B cell (primary cell): ENCODE measurements at regions not wholly inside any gene's neighbourhood (a gene's known extent, or its start where the extent isn't known, plus 50 kb on each side); places are given as distances from the start of the nearest gene placed in this dataset.

Experiments used
- ATAC-seq: fragments of 200-7000 bp; cut with Tn5 transposase; one replicate; pipeline ENCODE4 v1.10.0; 2021; ENCODE audit warnings: low read depth, mild to moderate bottlenecking, moderate number of reproducible peaks, moderate library complexity
- CTCF ChIA-PET: fragments of 350-600 bp; sonication (Branson Sonifier 250); formaldehyde crosslinking; loops from one replicate; lab custom pipeline; 2021; ENCODE audit warnings: antibody characterized with exemption, inconsistent platforms; lab: Charles Lee
- POLR2A ChIA-PET: fragments of 350-600 bp; sonication (Branson Sonifier 250); formaldehyde crosslinking; loops from one replicate; lab custom pipeline; 2021; ENCODE audit warnings: antibody characterized with exemption; lab: Charles Lee
- DNase-seq: peaks from one replicate; pipeline ENCODE4 v3.0.0; 2013
- H2AFZ ChIP-seq: 2 replicates; pipeline ENCODE4 v1.6.1; 2012; ENCODE audit warnings: mild to moderate bottlenecking, low read depth, low read length; ENCODE audit not compliant: insufficient read depth, poor library complexity, severe bottlenecking
- H3K27ac ChIP-seq, 2 donors: 1 replicate in 1 of 2; 2 replicates in 1 of 2; pipeline ENCODE4 v1.5.1; 2012 to 2013; ENCODE audit warnings: low read length in 2 of 2, mild to moderate bottlenecking in 2 of 2, moderate library complexity in 1 of 2
- H3K27me3 ChIP-seq, 4 experiments: fragments of 200-600 bp in 1 of 4; sonication (generic) in 1 of 4; replicated peaks in 1 of 4; 1 replicate in 2 of 4; 2 replicates in 2 of 4; pipeline versions ENCODE4 v1.6.1 to v1.7.0; 2013 to 2016; ENCODE audit warnings: low read length in 3 of 4, mild to moderate bottlenecking in 2 of 4, mixed read lengths in 1 of 4, moderate library complexity in 1 of 4; ENCODE audit not compliant: insufficient read depth in 4 of 4, control insufficient read depth in 3 of 4; ENCODE audit errors: control extremely low read depth in 1 of 4
- H3K36me3 ChIP-seq, 2 experiments: replicated peaks in 1 of 2; 1 replicate in 1 of 2; 2 replicates in 1 of 2; pipeline versions ENCODE4 v1.6.1 to v1.7.1; 2013; ENCODE audit warnings: low read length in 1 of 2; ENCODE audit not compliant: insufficient read depth in 2 of 2, control insufficient read depth in 1 of 2; ENCODE audit errors: control extremely low read depth in 1 of 2, extremely low read depth in 1 of 2
- H3K4me1 ChIP-seq, 2 donors: fragments of 200-600 bp in 1 of 2; sonication (generic) in 1 of 2; 1 replicate in 1 of 2; 2 replicates in 1 of 2; pipeline versions ENCODE4 v1.5.1 to v1.6.1; 2013 to 2017; ENCODE audit warnings: low read length in 2 of 2; ENCODE audit not compliant: control insufficient read depth in 2 of 2, insufficient read depth in 2 of 2
- H3K4me2 ChIP-seq: replicated peaks from 2 replicates; pipeline ENCODE3; 2012; ENCODE audit warnings: mild to moderate bottlenecking, low read depth, low read length; ENCODE audit not compliant: poor library complexity, severe bottlenecking
- H3K4me3 ChIP-seq, 5 experiments: fragments of 200-600 bp in 1 of 5; sonication (generic) in 1 of 5; 1 replicate in 3 of 5; 2 replicates in 2 of 5; pipeline versions ENCODE4 v1.5.1 to v1.7.0; 2011 to 2016; ENCODE audit warnings: low read length in 4 of 5, mild to moderate bottlenecking in 4 of 5, low read depth in 2 of 5, control low read depth in 1 of 5, moderate library complexity in 1 of 5; ENCODE audit not compliant: insufficient read depth in 1 of 5; ENCODE audit errors: control extremely low read depth in 1 of 5, extremely low read depth in 1 of 5
- H3K79me2 ChIP-seq: fragments of 200-600 bp; sonication (generic); one replicate; pipeline ENCODE4 v1.6.0; 2016; ENCODE audit warnings: low read length; ENCODE audit not compliant: control insufficient read depth, insufficient read depth
- H3K9ac ChIP-seq: fragments of 200-600 bp; sonication (generic); 2 replicates; pipeline ENCODE4 v1.6.1; 2017; ENCODE audit warnings: mild to moderate bottlenecking, low read length, moderate library complexity
- H3K9me3 ChIP-seq, 3 donors: one replicate each; pipeline versions ENCODE4 v1.6.1 to v1.7.1; 2013; ENCODE audit warnings: low read length in 2 of 3; ENCODE audit not compliant: control insufficient read depth in 2 of 3, insufficient read depth in 1 of 3; ENCODE audit errors: control extremely low read depth in 1 of 3
- H4K20me1 ChIP-seq: 2 replicates; pipeline ENCODE4 v1.6.0; 2012; ENCODE audit warnings: mild to moderate bottlenecking, low read length; ENCODE audit not compliant: insufficient read depth, control insufficient read depth, poor library complexity, severe bottlenecking
- H3K27ac Mint-ChIP-seq: one replicate; pipeline ENCODE4 v1.8.0; 2021; ENCODE audit warnings: mixed read lengths
- H3K27me3 Mint-ChIP-seq: one replicate; pipeline ENCODE4 v1.8.0; 2021; ENCODE audit warnings: mixed read lengths
- H3K4me1 Mint-ChIP-seq: one replicate; pipeline ENCODE4 v1.8.0; 2021; ENCODE audit warnings: mixed read lengths
- H3K4me3 Mint-ChIP-seq: one replicate; pipeline ENCODE4 v1.8.0; 2021; ENCODE audit warnings: mixed read lengths
- H3K9me3 Mint-ChIP-seq: one replicate; pipeline ENCODE4 v1.8.0; 2022; ENCODE audit warnings: mixed read lengths; ENCODE audit not compliant: insufficient read depth
- CTCF ChIP-seq: fragments of 200-600 bp; IDR thresholded peaks from one replicate; pipeline ENCODE4 v1.8.0; 2022; ENCODE audit warnings: antibody characterized with exemption, mild to moderate bottlenecking
- EZH2 ChIP-seq: IDR thresholded peaks from 2 replicates; pipeline ENCODE4 v1.6.1; 2012; ENCODE audit warnings: borderline replicate concordance, low read depth, mild to moderate bottlenecking, moderate library complexity, low read length; ENCODE audit not compliant: insufficient read depth, poor library complexity, severe bottlenecking
- WGBS: methylation state at CpG from one replicate; pipeline ENCODE4 v1.1.5; 2013; ENCODE audit warnings: missing lambda C conversion rate; ENCODE audit not compliant: insufficient coverage; 5-methylcytosine and 5-hydroxymethylcytosine counted together
- intact Hi-C: fragments of 100-400 bp; cut with micrococcal nuclease; formaldehyde crosslinking; loops from one replicate; pipeline ENCODE4 v1.10.0; 2022

- Mint-ChIP-seq H3K4me3 (no peak overlapping the region), H3K4me1 (peaks cover 22% of the 10 kb centered on the region), H3K27me3 (no peaks in the 10 kb centered on the region), H3K27ac (no peak overlapping the region), H3K9me3 (peaks cover 2% of the 10 kb centered on the region)
- peaks cover 0 to 2% (median 0%) of the 10 kb centered on the region in 3 donors for H3K9me3 ChIP-seq
- no peaks in the 10 kb centered on the region for H3K27me3 ChIP-seq
- peaks cover 16 to 20% of the 10 kb centered on the region in 2 donors for H3K4me1 ChIP-seq
- no peaks in the 10 kb centered on the region for H3K36me3 ChIP-seq
- H3K27ac ChIP-seq, result no peak overlapping the region
- ATAC-seq (no peak), DNase-seq (no peak)
- H4K20me1 ChIP-seq, result no peaks in the 10 kb centered on the region
- H3K79me2 ChIP-seq, result no peaks in the 10 kb centered on the region
- H3K9ac ChIP-seq, result no peak overlapping the region
- WGBS, result 100% methylated on average over 1 of the region's 4 CpGs
- no peak overlapping the region for H3K4me2 ChIP-seq
- no peak overlapping the region for H2AFZ ChIP-seq
- ChIA-PET POLR2A (no interaction called here), CTCF (no interaction called here)
- TF ChIP-seq CTCF, result no peak
- no peak for TF ChIP-seq EZH2
- H3K4me3 ChIP-seq, result no peak overlapping the region
- intact Hi-C loops, result no loop called here
These were observed 165.0 kb upstream of the CCDC68 start for GRCh38 chr18:55124078-55124763.

GRCh38 chr18:55123361-55123760 is 164.1 kb upstream of the CCDC68 start:
- peaks cover 16 to 20% of the 10 kb centered on the region in 2 donors for H3K4me1 ChIP-seq
- CTCF ChIA-PET, result no interaction called here
- DNase-seq (no peak), ATAC-seq (no peak)
- H3K4me3 ChIP-seq, result no peak overlapping the region
- no peak overlapping the region for H3K27ac ChIP-seq
- no peaks in the 10 kb centered on the region for H3K27me3 Mint-ChIP-seq
- no peaks in the 10 kb centered on the region for H4K20me1 ChIP-seq
- no peak overlapping the region for H3K4me2 ChIP-seq
- TF ChIP-seq EZH2 (no peak), CTCF (no peak)
- POLR2A ChIA-PET, result no interaction called here
- no peak overlapping the region for H3K27ac Mint-ChIP-seq
- H3K27me3 ChIP-seq, result no peaks in the 10 kb centered on the region
- no peak overlapping the region for H3K4me3 Mint-ChIP-seq
- H3K79me2 ChIP-seq, result no peaks in the 10 kb centered on the region
- H3K36me3 ChIP-seq, result no peaks in the 10 kb centered on the region
- intact Hi-C loops, result no loop called here
- H3K4me1 Mint-ChIP-seq, result peaks cover 25% of the 10 kb centered on the region
- H3K9ac ChIP-seq, result no peak overlapping the region
- H2AFZ ChIP-seq, result no peak overlapping the region
- H3K9me3 ChIP-seq, result peaks cover 0 to 2% (median 0%) of the 10 kb centered on the region in 3 donors
- H3K9me3 Mint-ChIP-seq, result peaks cover 2% of the 10 kb centered on the region
